BLaER1 (cell line): ENCODE measurements at regions not wholly inside any gene's neighbourhood (a gene's known extent, or its start where the extent isn't known, plus 50 kb on each side); places are given as distances from the start of the nearest gene placed in this dataset.

Experiments
- H3K27ac ChIP-seq: shearing (Covaris generic); formaldehyde crosslinking; 2 replicates; pipeline ENCODE4 v1.8.1; 2022
- H3K27me3 ChIP-seq: shearing (Covaris generic); formaldehyde crosslinking; 2 replicates; pipeline ENCODE4 v1.8.1; 2022
- H3K36me3 ChIP-seq: shearing (Covaris generic); formaldehyde crosslinking; 2 replicates; pipeline ENCODE4 v1.8.1; 2022
- H3K4me1 ChIP-seq: shearing (Covaris generic); formaldehyde crosslinking; 2 replicates; pipeline ENCODE4 v1.8.1; 2022
- H3K4me2 ChIP-seq: shearing (Covaris generic); formaldehyde crosslinking; 2 replicates; pipeline ENCODE4 v1.8.1; 2022
- H3K4me3 ChIP-seq: shearing (Covaris generic); formaldehyde crosslinking; 2 replicates; pipeline ENCODE4 v1.8.1; 2022
- H3K9ac ChIP-seq: shearing (Covaris generic); formaldehyde crosslinking; 2 replicates; pipeline ENCODE4 v1.8.1; 2022
- H3K9me3 ChIP-seq: shearing (Covaris generic); formaldehyde crosslinking; 2 replicates; pipeline ENCODE4 v1.8.1; 2022
- H4K20me1 ChIP-seq: shearing (Covaris generic); formaldehyde crosslinking; 2 replicates; pipeline ENCODE4 v1.8.1; 2022
- Cebpa-rat ChIP-seq: shearing (Covaris generic); IDR thresholded peaks from 2 replicates; pipeline ENCODE4 v1.8.1; 2022

GRCh38 chrX:125089761-125090445, 229.8 kb upstream of the TEX13C start:
- H3K27ac ChIP-seq: no peak overlapping the region

GRCh38 chrX:125093852-125094251, 225.8 kb upstream of the TEX13C start:
- H3K4me1 ChIP-seq: no peaks in the 10 kb centered on the region
- no peak overlapping the region for H3K9ac ChIP-seq
- H3K9me3 ChIP-seq: no peaks in the 10 kb centered on the region
- no peak overlapping the region for H3K4me2 ChIP-seq
- H3K27me3 ChIP-seq: peaks cover 69% of the 10 kb centered on the region
- no peak overlapping the region for H3K27ac ChIP-seq
- H4K20me1 ChIP-seq: no peaks in the 10 kb centered on the region
- H3K36me3 ChIP-seq: no peaks in the 10 kb centered on the region
- no peak overlapping the region for H3K4me3 ChIP-seq
- no peak for TF ChIP-seq Cebpa-rat

More at GRCh38 chrX:125089761-125090445, 229.8 kb upstream of the TEX13C start:
- no peak overlapping the region for H3K9ac ChIP-seq
- no peak overlapping the region for H3K4me3 ChIP-seq
- no peaks in the 10 kb centered on the region for H3K9me3 ChIP-seq
- TF ChIP-seq Cebpa-rat: no peak
- H3K27me3 ChIP-seq: peaks cover 64% of the 10 kb centered on the region
- no peak overlapping the region for H3K4me2 ChIP-seq
- no peaks in the 10 kb centered on the region for H3K4me1 ChIP-seq
- H4K20me1 ChIP-seq: no peaks in the 10 kb centered on the region
- H3K36me3 ChIP-seq: no peaks in the 10 kb centered on the region

GRCh38 chrX:125094901-125095300, 224.8 kb upstream of the TEX13C start:
- Histone ChIP-seq H3K36me3 (no peaks in the 10 kb centered on the region), H3K27me3 (peaks cover 68% of the 10 kb centered on the region), H4K20me1 (no peaks in the 10 kb centered on the region), H3K4me1 (no peaks in the 10 kb centered on the region), H3K4me2 (no peak overlapping the region), H3K4me3 (no peak overlapping the region), H3K9ac (no peak overlapping the region), H3K27ac (no peak overlapping the region), H3K9me3 (no peaks in the 10 kb centered on the region)
- no peak for TF ChIP-seq Cebpa-rat

GRCh38 chrX:125096469-125096868, 223.2 kb upstream of the TEX13C start:
- no peak overlapping the region for H3K9ac ChIP-seq
- no peaks in the 10 kb centered on the region for H3K9me3 ChIP-seq
- peaks cover 63% of the 10 kb centered on the region for H3K27me3 ChIP-seq
- no peaks in the 10 kb centered on the region for H4K20me1 ChIP-seq
- no peak overlapping the region for H3K4me2 ChIP-seq
- no peaks in the 10 kb centered on the region for H3K36me3 ChIP-seq
- no peak overlapping the region for H3K27ac ChIP-seq
- no peak overlapping the region for H3K4me3 ChIP-seq
- no peaks in the 10 kb centered on the region for H3K4me1 ChIP-seq
- TF ChIP-seq Cebpa-rat: no peak

GRCh38 chrX:125096870-125097269, 222.8 kb upstream of the TEX13C start:
- no peak overlapping the region for H3K9ac ChIP-seq
- no peaks in the 10 kb centered on the region for H3K4me1 ChIP-seq
- H3K36me3 ChIP-seq: no peaks in the 10 kb centered on the region
- peaks cover 66% of the 10 kb centered on the region for H3K27me3 ChIP-seq
- H3K4me3 ChIP-seq: no peak overlapping the region
- H3K9me3 ChIP-seq: no peaks in the 10 kb centered on the region
- no peaks in the 10 kb centered on the region for H4K20me1 ChIP-seq
- no peak overlapping the region for H3K27ac ChIP-seq
- no peak overlapping the region for H3K4me2 ChIP-seq
- no peak for TF ChIP-seq Cebpa-rat

GRCh38 chrX:125101971-125102755, 217.5 kb upstream of the TEX13C start:
- no peaks in the 10 kb centered on the region for H4K20me1 ChIP-seq
- no peak overlapping the region for H3K4me3 ChIP-seq
- no peaks in the 10 kb centered on the region for H3K36me3 ChIP-seq
- no peak overlapping the region for H3K27ac ChIP-seq
- no peak overlapping the region for H3K9ac ChIP-seq
- no peak for TF ChIP-seq Cebpa-rat
- H3K27me3 ChIP-seq: peaks cover 79% of the 10 kb centered on the region
- no peaks in the 10 kb centered on the region for H3K9me3 ChIP-seq
- no peaks in the 10 kb centered on the region for H3K4me1 ChIP-seq
- no peak overlapping the region for H3K4me2 ChIP-seq

- no peaks in the 10 kb centered on the region for H3K9me3 ChIP-seq
- H3K27me3 ChIP-seq: peaks cover 82% of the 10 kb centered on the region
- H3K36me3 ChIP-seq: no peaks in the 10 kb centered on the region
- H3K4me2 ChIP-seq: no peak overlapping the region
- no peaks in the 10 kb centered on the region for H3K4me1 ChIP-seq
- no peak overlapping the region for H3K4me3 ChIP-seq
- no peak overlapping the region for H3K27ac ChIP-seq
- no peak for TF ChIP-seq Cebpa-rat
- no peak overlapping the region for H3K9ac ChIP-seq
- no peaks in the 10 kb centered on the region for H4K20me1 ChIP-seq
Measured at GRCh38 chrX:125103693-125104092, 216.0 kb upstream of the TEX13C start.

- no peaks in the 10 kb centered on the region for H3K9me3 ChIP-seq
- H4K20me1 ChIP-seq: no peaks in the 10 kb centered on the region
- H3K27me3 ChIP-seq: peaks cover 84% of the 10 kb centered on the region
- no peak overlapping the region for H3K27ac ChIP-seq
- H3K9ac ChIP-seq: no peak overlapping the region
- no peak overlapping the region for H3K4me2 ChIP-seq
- H3K4me1 ChIP-seq: no peaks in the 10 kb centered on the region
- TF ChIP-seq Cebpa-rat: no peak
- H3K36me3 ChIP-seq: no peaks in the 10 kb centered on the region
- H3K4me3 ChIP-seq: no peak overlapping the region
Measured at GRCh38 chrX:125108921-125109320, 210.8 kb upstream of the TEX13C start.

GRCh38 chrX:125131164-125131563, 188.5 kb upstream of the TEX13C start:
- Histone ChIP-seq H4K20me1 (no peaks in the 10 kb centered on the region; the same call in 1 of the 2 replicates), H3K36me3 (no peaks in the 10 kb centered on the region), H3K4me2 (no peak overlapping the region), H3K27ac (no peak overlapping the region), H3K4me1 (no peaks in the 10 kb centered on the region), H3K4me3 (no peak overlapping the region), H3K27me3 (peaks cover 70% of the 10 kb centered on the region), H3K9me3 (no peaks in the 10 kb centered on the region), H3K9ac (no peak overlapping the region)
- TF ChIP-seq Cebpa-rat: no peak

GRCh38 chrX:125132274-125132673, 187.4 kb upstream of the TEX13C start:
- no peak overlapping the region for H3K9ac ChIP-seq

More at GRCh38 chrX:125132274-125132673, 187.4 kb upstream of the TEX13C start:
- H3K4me1 ChIP-seq: no peaks in the 10 kb centered on the region
- no peak overlapping the region for H3K4me3 ChIP-seq
- no peaks in the 10 kb centered on the region for H3K9me3 ChIP-seq
- H3K27me3 ChIP-seq: peaks cover 71% of the 10 kb centered on the region
- no peak for TF ChIP-seq Cebpa-rat
- no peaks in the 10 kb centered on the region; the same call in 1 of the 2 replicates for H4K20me1 ChIP-seq
- H3K36me3 ChIP-seq: no peaks in the 10 kb centered on the region
- no peak overlapping the region for H3K4me2 ChIP-seq
- H3K27ac ChIP-seq: no peak overlapping the region
